GM13976 (cell line): ENCODE measurements at regions not wholly inside any gene's neighbourhood (a gene's known extent, or its start where the extent isn't known, plus 50 kb on each side); places are given as distances from the start of the nearest gene placed in this dataset.

Experiments used
- DNase-seq: peaks from one replicate; pipeline ENCODE4 v3.0.0; 2012; ENCODE audit warnings: low spot score
- in situ Hi-C: fragments of 300-500 bp; cut with MboI; formaldehyde crosslinking; loops from one replicate; pipeline ENCODE4 v1.12.0; 2022; ENCODE audit warnings: low sequenced_read_pairs, mixed read lengths, inconsistent platforms; ENCODE audit not compliant: unreplicated experiment
- TF ChIP-seq, protein P1 (sequence below): IDR thresholded peaks from 2 replicates; pipeline ENCODE4 v1.5.1; 2012; ENCODE audit warnings: borderline replicate concordance, mild to moderate bottlenecking; ENCODE audit not compliant: insufficient read depth; ENCODE audit errors: extremely low read depth, missing control alignments, control extremely low read depth

GRCh38 chr12:75703131-75703530 is 191.7 kb upstream of the KRR1 start:
- TF ChIP-seq, protein P1, sequence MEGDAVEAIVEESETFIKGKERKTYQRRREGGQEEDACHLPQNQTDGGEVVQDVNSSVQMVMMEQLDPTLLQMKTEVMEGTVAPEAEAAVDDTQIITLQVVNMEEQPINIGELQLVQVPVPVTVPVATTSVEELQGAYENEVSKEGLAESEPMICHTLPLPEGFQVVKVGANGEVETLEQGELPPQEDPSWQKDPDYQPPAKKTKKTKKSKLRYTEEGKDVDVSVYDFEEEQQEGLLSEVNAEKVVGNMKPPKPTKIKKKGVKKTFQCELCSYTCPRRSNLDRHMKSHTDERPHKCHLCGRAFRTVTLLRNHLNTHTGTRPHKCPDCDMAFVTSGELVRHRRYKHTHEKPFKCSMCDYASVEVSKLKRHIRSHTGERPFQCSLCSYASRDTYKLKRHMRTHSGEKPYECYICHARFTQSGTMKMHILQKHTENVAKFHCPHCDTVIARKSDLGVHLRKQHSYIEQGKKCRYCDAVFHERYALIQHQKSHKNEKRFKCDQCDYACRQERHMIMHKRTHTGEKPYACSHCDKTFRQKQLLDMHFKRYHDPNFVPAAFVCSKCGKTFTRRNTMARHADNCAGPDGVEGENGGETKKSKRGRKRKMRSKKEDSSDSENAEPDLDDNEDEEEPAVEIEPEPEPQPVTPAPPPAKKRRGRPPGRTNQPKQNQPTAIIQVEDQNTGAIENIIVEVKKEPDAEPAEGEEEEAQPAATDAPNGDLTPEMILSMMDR = no peak
- DNase-seq = no peak
- in situ Hi-C loops = no loop called here

GRCh38 chr12:75702477-75703093 is 191.2 kb upstream of the KRR1 start:
- DNase-seq = no peak
- in situ Hi-C loops = no loop called here
- TF ChIP-seq, protein P1 = no peak

- in situ Hi-C loops = no loop called here
- TF ChIP-seq, protein P1 = no peak
- DNase-seq = no peak
These were observed 190.4 kb upstream of the KRR1 start for GRCh38 chr12:75701859-75702258.

DNA sequence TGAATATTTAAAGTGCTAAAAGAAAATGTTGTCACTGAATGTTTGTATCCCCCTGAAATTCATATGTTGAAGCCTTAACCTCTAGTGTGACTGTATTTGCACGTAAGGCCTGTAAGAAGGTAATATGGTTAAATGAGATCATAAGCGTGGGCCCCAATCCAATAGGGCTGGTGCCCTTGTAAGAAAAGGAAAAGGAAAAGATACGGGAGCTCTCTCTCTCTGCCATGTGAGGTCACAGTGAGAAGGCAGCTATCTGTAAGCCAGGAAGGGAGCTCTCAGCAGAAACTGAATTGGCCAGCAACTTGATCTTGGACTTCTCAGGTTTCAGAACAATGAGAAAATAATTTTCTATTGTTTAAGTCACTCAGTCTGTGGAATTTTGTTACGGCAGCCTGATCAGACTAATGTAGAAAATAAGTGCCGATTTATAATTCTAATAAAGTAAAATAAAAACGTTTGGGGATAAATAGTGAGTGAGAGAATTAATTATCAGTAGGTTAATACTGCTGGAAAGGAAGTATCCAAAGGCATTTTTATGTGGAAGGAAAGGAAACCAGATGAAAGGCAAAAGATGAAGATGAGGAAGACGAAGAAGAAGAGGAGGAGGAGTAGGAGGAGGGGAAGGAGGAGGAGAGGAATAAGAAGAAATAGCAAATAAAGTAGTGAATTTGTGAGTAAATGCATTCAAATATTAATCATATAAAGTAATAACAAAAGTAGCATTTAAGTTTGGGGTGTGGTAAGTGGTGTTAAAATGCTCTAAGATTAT is 188.5 kb upstream of the KRR1 start:
- in situ Hi-C loops = no loop called here
- DNase-seq = no peak
- TF ChIP-seq, protein P1 = no peak

- in situ Hi-C loops = no loop called here
These were observed 187.8 kb upstream of the KRR1 start for GRCh38 chr12:75699251-75699650.

GRCh38 chr12:75698052-75698451 is 186.6 kb upstream of the KRR1 start:
- DNase-seq = no peak
- TF ChIP-seq, protein P1 = no peak
- in situ Hi-C loops = no loop called here

More at GRCh38 chr12:75699251-75699650, 187.8 kb upstream of the KRR1 start:
- no peak for DNase-seq
- TF ChIP-seq, protein P1 = no peak
